ENCODE measurements at regions not wholly inside any gene's neighbourhood (a gene's known extent, or its start where the extent isn't known, plus 50 kb on each side); places are given as distances from the start of the nearest gene placed in this dataset.
A peak's percentile ranks its signal among the peaks of the same experiment; 100 is the strongest.

DNA sequence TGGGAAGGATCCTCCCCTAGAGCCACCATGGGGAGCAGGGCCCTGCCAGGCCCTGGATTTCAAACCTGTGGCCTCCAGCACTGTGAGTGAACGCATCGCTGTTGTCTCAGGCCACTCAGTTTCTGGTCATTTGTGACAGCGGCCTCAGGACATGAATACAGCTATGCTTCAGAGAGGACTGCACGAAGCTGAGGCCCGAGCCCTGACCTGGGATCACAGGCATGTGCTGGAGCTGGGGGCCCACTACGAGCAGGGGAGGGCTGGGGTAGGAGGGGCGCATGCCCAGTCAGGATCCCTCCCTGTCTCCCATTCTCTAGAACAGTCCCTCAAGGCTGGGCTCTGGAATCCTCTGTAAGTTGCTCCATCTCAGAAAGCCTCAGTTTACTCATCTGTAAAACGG lies 242.1 kb downstream of the CTTN start:
- H3K27me3 Mint-ChIP-seq (ENCODE audit: insufficient read depth, low read depth) = peaks cover 3% of the 10 kb centered on the region
- no peak overlapping the region for H2AFZ ChIP-seq (replicated peaks)
- H4K20me1 ChIP-seq (ENCODE audit: low read depth) = peaks cover 22% of the 10 kb centered on the region
- peak overlapping the region; percentile 25 for H3K27ac Mint-ChIP-seq
- H3K4me1 Mint-ChIP-seq = peaks cover 38% of the 10 kb centered on the region
- H3K4me2 ChIP-seq = no peak overlapping the region
- no peak overlapping the region for H3K4me3 Mint-ChIP-seq
- H3K36me3 ChIP-seq = no peaks in the 10 kb centered on the region
- no peak overlapping the region for H3K9ac ChIP-seq
- H3F3A ChIP-seq (ENCODE audit: low read depth) = peaks cover 46% of the 10 kb centered on the region
- no peak overlapping the region for H3K4me3 ChIP-seq
- peaks cover 40% of the 10 kb centered on the region for H3K4me1 ChIP-seq
- no peaks in the 10 kb centered on the region for H3K27me3 ChIP-seq
- DNase-seq (ENCODE audit: low spot score) = no peak
- H3K36me3 Mint-ChIP-seq = no peaks in the 10 kb centered on the region
- H3K9me3 Mint-ChIP-seq = no peaks in the 10 kb centered on the region
- H3K27ac ChIP-seq = no peak overlapping the region
- H3K9me3 ChIP-seq (ENCODE audit: low read depth) = no peaks in the 10 kb centered on the region
- no peaks in the 10 kb centered on the region for H3K79me2 ChIP-seq (ENCODE audit: low read depth)
- no peak for TF ChIP-seq EZH2phosphoT487 (IDR thresholded peaks at IDR 0.05)
- TF ChIP-seq, protein P1, sequence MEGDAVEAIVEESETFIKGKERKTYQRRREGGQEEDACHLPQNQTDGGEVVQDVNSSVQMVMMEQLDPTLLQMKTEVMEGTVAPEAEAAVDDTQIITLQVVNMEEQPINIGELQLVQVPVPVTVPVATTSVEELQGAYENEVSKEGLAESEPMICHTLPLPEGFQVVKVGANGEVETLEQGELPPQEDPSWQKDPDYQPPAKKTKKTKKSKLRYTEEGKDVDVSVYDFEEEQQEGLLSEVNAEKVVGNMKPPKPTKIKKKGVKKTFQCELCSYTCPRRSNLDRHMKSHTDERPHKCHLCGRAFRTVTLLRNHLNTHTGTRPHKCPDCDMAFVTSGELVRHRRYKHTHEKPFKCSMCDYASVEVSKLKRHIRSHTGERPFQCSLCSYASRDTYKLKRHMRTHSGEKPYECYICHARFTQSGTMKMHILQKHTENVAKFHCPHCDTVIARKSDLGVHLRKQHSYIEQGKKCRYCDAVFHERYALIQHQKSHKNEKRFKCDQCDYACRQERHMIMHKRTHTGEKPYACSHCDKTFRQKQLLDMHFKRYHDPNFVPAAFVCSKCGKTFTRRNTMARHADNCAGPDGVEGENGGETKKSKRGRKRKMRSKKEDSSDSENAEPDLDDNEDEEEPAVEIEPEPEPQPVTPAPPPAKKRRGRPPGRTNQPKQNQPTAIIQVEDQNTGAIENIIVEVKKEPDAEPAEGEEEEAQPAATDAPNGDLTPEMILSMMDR (IDR thresholded peaks at IDR 0.05) = no peak
- no peak for TF ChIP-seq EZH2 (IDR thresholded peaks at IDR 0.05)

DNA sequence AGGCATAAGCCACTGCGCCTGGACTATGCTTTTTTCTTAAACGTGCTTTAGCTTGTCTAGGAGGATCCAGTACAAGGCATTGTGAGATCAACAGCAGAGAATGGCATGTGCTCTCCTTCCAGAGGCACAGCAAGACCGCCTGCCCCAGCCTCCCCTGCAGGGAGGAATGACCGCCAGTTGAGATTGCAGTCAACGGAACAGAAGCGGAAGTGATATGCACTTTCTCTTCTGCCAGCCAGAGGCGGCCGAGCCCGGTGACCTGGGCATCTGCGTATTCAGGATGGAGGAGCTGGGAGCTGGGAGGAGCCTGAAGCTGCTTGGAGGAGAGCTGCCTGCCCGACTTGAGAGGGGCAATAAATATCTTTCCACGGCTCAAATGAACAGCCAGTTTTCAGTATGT lies 243.0 kb downstream of the CTTN start:
- Mint-ChIP-seq H3K27ac (peak overlapping the region; percentile 42), H3K27me3 (ENCODE audit: insufficient read depth, low read depth) (peaks cover 3% of the 10 kb centered on the region), H3K4me3 (no peak overlapping the region), H3K9me3 (no peaks in the 10 kb centered on the region), H3K4me1 (peaks cover 38% of the 10 kb centered on the region), H3K36me3 (no peaks in the 10 kb centered on the region)
- peaks cover 40% of the 10 kb centered on the region for H3K4me1 ChIP-seq
- H3K27ac ChIP-seq = no peak overlapping the region
- H4K20me1 ChIP-seq (ENCODE audit: low read depth) = peaks cover 28% of the 10 kb centered on the region
- no peak for TF ChIP-seq EZH2 (IDR thresholded peaks at IDR 0.05)
- TF ChIP-seq EZH2phosphoT487 (IDR thresholded peaks at IDR 0.05) = no peak
- TF ChIP-seq, protein P1 (IDR thresholded peaks at IDR 0.05) = no peak
- no peak overlapping the region for H3K9ac ChIP-seq
- DNase-seq (ENCODE audit: low spot score) = peak; percentile 67
- H3K4me2 ChIP-seq = peak overlapping the region; percentile 54
- no peak overlapping the region for H2AFZ ChIP-seq (replicated peaks)
- H3K79me2 ChIP-seq (ENCODE audit: low read depth) = no peaks in the 10 kb centered on the region
- H3K36me3 ChIP-seq = no peaks in the 10 kb centered on the region
- no peak overlapping the region for H3K4me3 ChIP-seq
- peaks cover 42% of the 10 kb centered on the region for H3F3A ChIP-seq (ENCODE audit: low read depth)
- H3K27me3 ChIP-seq = no peaks in the 10 kb centered on the region
- no peaks in the 10 kb centered on the region for H3K9me3 ChIP-seq (ENCODE audit: low read depth)

GRCh38 chr11:70642266-70642665 lies 243.9 kb downstream of the CTTN start:
- Histone ChIP-seq H3K4me2 (peak overlapping the region; percentile 54), H3K4me3 (no peak overlapping the region), H3K9ac (no peak overlapping the region), H3K9me3 (ENCODE audit: low read depth) (no peaks in the 10 kb centered on the region), H3K27me3 (peaks cover 3% of the 10 kb centered on the region), H3K27ac (no peak overlapping the region), H3F3A (ENCODE audit: low read depth) (peaks cover 38% of the 10 kb centered on the region), H3K79me2 (ENCODE audit: low read depth) (no peaks in the 10 kb centered on the region), H4K20me1 (ENCODE audit: low read depth) (peaks cover 32% of the 10 kb centered on the region), H2AFZ (replicated peaks) (no peak overlapping the region), H3K4me1 (peaks cover 45% of the 10 kb centered on the region), H3K36me3 (no peaks in the 10 kb centered on the region)
- DNase-seq (ENCODE audit: low spot score) = no peak
- Mint-ChIP-seq H3K36me3 (no peaks in the 10 kb centered on the region), H3K27ac (no peak overlapping the region), H3K27me3 (ENCODE audit: insufficient read depth, low read depth) (peaks cover 5% of the 10 kb centered on the region), H3K4me3 (no peak overlapping the region), H3K4me1 (peaks cover 41% of the 10 kb centered on the region), H3K9me3 (no peaks in the 10 kb centered on the region)
- TF ChIP-seq EZH2phosphoT487 (IDR thresholded peaks at IDR 0.05) (no peak), EZH2 (IDR thresholded peaks at IDR 0.05) (no peak)
- TF ChIP-seq, protein P1 (IDR thresholded peaks at IDR 0.05) = no peak

Data from neural progenitor cell (in vitro differentiated cells).